NT2/D1 (cell line): ENCODE measurements at regions not wholly inside any gene's neighbourhood (a gene's known extent, or its start where the extent isn't known, plus 50 kb on each side); places are given as distances from the start of the nearest gene placed in this dataset.

Experiments used
- DNase-seq: peaks from one replicate; pipeline ENCODE4 v3.0.0-alpha.2; 2011; ENCODE audit warnings: low read depth, low spot score
- H3K27me3 ChIP-seq: 2 replicates; pipeline ENCODE4 v1.6.0; 2011; ENCODE audit warnings: mild to moderate bottlenecking; ENCODE audit not compliant: insufficient read length, insufficient read depth
- H3K36me3 ChIP-seq: 2 replicates; pipeline ENCODE4 v1.6.1; 2011; ENCODE audit warnings: mild to moderate bottlenecking, low read length, mixed read lengths; ENCODE audit not compliant: insufficient read depth, insufficient read length
- H3K4me1 ChIP-seq: 2 replicates; pipeline ENCODE4 v1.5.1; 2011; ENCODE audit not compliant: insufficient read depth, insufficient read length
- H3K4me3 ChIP-seq: 2 replicates; pipeline ENCODE4 v1.5.1; 2011; ENCODE audit warnings: low read depth; ENCODE audit not compliant: insufficient read length
- H3K9ac ChIP-seq: 2 replicates; pipeline ENCODE4 v1.6.0; 2011; ENCODE audit warnings: low read depth; ENCODE audit not compliant: insufficient read length
- H3K9me3 ChIP-seq: 2 replicates; pipeline ENCODE4 v1.5.1; 2011; ENCODE audit warnings: mild to moderate bottlenecking, low read length; ENCODE audit not compliant: insufficient read depth
- SUZ12 ChIP-seq: IDR thresholded peaks from 2 replicates; pipeline ENCODE4 v1.6.1; 2011; ENCODE audit not compliant: insufficient read length, insufficient read depth; ENCODE audit errors: extremely low read depth
- YY1 ChIP-seq: IDR thresholded peaks from 2 replicates; pipeline ENCODE4 v1.6.1; 2011; ENCODE audit not compliant: insufficient read length, insufficient read depth
- ZNF274 ChIP-seq: IDR thresholded peaks from 2 replicates; pipeline ENCODE4 v1.6.1; 2011; ENCODE audit warnings: mild to moderate bottlenecking, low read depth, low read length

GRCh38 chr5:28174691-28175090, 1136.3 kb upstream of the CDH9 start:
- Histone ChIP-seq H3K4me3 (no peak overlapping the region), H3K27me3 (no peaks in the 10 kb centered on the region), H3K9me3 (no peaks in the 10 kb centered on the region), H3K36me3 (no peaks in the 10 kb centered on the region), H3K4me1 (no peaks in the 10 kb centered on the region), H3K9ac (no peak overlapping the region)
- no peak for DNase-seq
- TF ChIP-seq ZNF274 (no peak), YY1 (no peak), SUZ12 (no peak)

GRCh38 chr5:28165096-28165495, 1126.7 kb upstream of the CDH9 start:
- Histone ChIP-seq H3K9ac (no peak overlapping the region), H3K4me1 (no peaks in the 10 kb centered on the region), H3K27me3 (no peaks in the 10 kb centered on the region), H3K9me3 (no peaks in the 10 kb centered on the region), H3K36me3 (no peaks in the 10 kb centered on the region), H3K4me3 (no peak overlapping the region)
- no peak for DNase-seq
- TF ChIP-seq YY1, result no peak
- no peak for TF ChIP-seq SUZ12
- no peak for TF ChIP-seq ZNF274

- H3K4me1 ChIP-seq, result no peaks in the 10 kb centered on the region
- H3K27me3 ChIP-seq, result no peaks in the 10 kb centered on the region
- H3K9ac ChIP-seq, result no peak overlapping the region
- TF ChIP-seq SUZ12 (no peak), YY1 (no peak), ZNF274 (no peak)
- no peaks in the 10 kb centered on the region for H3K9me3 ChIP-seq
- no peak for DNase-seq
- no peaks in the 10 kb centered on the region for H3K36me3 ChIP-seq
- H3K4me3 ChIP-seq, result no peak overlapping the region
Measured at GRCh38 chr5:28164568-28164967, 1126.2 kb upstream of the CDH9 start.

- Histone ChIP-seq H3K4me3 (no peak overlapping the region), H3K9me3 (no peaks in the 10 kb centered on the region), H3K36me3 (no peaks in the 10 kb centered on the region), H3K4me1 (no peaks in the 10 kb centered on the region), H3K27me3 (no peaks in the 10 kb centered on the region), H3K9ac (no peak overlapping the region)
- no peak for DNase-seq
- no peak for TF ChIP-seq YY1
- no peak for TF ChIP-seq ZNF274
- TF ChIP-seq SUZ12, result no peak
Measured at GRCh38 chr5:28156981-28157380, 1118.6 kb upstream of the CDH9 start.

DNA sequence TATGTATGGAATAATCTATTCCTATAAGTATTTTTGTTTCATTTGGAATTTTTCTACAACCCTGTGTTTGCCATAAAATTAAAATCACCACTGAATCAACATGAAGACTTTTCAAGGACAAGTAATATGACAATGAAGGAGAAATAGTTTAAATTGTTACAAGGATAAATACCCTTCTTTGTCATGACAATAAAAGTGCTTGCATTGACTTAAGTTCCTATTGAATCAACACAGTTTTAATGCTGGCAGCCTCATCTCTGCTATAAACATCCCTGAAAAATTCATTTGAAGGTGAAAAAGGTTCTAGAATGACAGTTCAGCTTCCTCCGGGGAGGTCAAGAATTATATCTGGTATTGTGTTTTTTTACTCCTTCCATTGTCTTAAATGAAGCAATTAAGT, 1105.1 kb upstream of the CDH9 start:
- H3K9ac ChIP-seq, result no peak overlapping the region
- H3K27me3 ChIP-seq, result no peaks in the 10 kb centered on the region
- no peak for DNase-seq
- H3K36me3 ChIP-seq, result no peaks in the 10 kb centered on the region
- H3K4me1 ChIP-seq, result no peaks in the 10 kb centered on the region
- no peaks in the 10 kb centered on the region for H3K9me3 ChIP-seq
- TF ChIP-seq SUZ12 (no peak), YY1 (no peak), ZNF274 (no peak)
- H3K4me3 ChIP-seq, result no peak overlapping the region

- H3K27me3 ChIP-seq, result no peaks in the 10 kb centered on the region
- TF ChIP-seq ZNF274, result no peak
- TF ChIP-seq SUZ12, result no peak
- TF ChIP-seq YY1, result no peak
- H3K9ac ChIP-seq, result no peak overlapping the region
- no peaks in the 10 kb centered on the region for H3K4me1 ChIP-seq
- no peak overlapping the region for H3K4me3 ChIP-seq
- no peak for DNase-seq
- no peaks in the 10 kb centered on the region for H3K9me3 ChIP-seq
- no peaks in the 10 kb centered on the region for H3K36me3 ChIP-seq
Measured at GRCh38 chr5:28132151-28132550, 1093.8 kb upstream of the CDH9 start.

DNA sequence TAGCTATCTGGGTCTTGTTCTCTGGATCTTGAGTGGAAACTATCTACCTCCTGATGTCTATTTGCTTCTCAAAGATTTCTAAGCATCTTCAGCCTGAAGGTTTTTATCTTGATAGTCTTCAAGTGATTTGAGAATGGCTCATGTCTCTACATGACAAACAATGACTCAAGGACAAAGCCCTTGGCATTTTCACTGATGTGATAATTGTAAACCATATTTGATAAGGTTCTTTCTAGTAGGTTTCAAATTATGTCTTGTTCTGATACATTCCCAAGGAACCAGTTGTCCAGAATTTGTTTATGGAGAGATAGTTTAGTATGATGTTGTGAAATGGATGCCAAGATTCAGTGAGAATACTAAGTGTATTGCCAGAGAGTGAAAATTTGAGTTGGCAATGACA, 1079.3 kb upstream of the CDH9 start:
- Histone ChIP-seq H3K9ac (no peak overlapping the region), H3K36me3 (no peaks in the 10 kb centered on the region), H3K27me3 (no peaks in the 10 kb centered on the region), H3K4me1 (no peaks in the 10 kb centered on the region), H3K4me3 (no peak overlapping the region), H3K9me3 (no peaks in the 10 kb centered on the region)
- TF ChIP-seq SUZ12 (no peak), YY1 (no peak), ZNF274 (no peak)
- DNase-seq, result no peak

- H3K9ac ChIP-seq, result no peak overlapping the region
- TF ChIP-seq SUZ12 (no peak), ZNF274 (no peak), YY1 (no peak)
- no peak overlapping the region for H3K4me3 ChIP-seq
- DNase-seq, result no peak
- no peaks in the 10 kb centered on the region for H3K4me1 ChIP-seq
- no peaks in the 10 kb centered on the region for H3K36me3 ChIP-seq
- no peaks in the 10 kb centered on the region for H3K27me3 ChIP-seq
- no peaks in the 10 kb centered on the region for H3K9me3 ChIP-seq
Measured at GRCh38 chr5:28117273-28117672, 1078.9 kb upstream of the CDH9 start.
